PFSK-1 (cell line): ENCODE measurements at regions not wholly inside any gene's neighbourhood (a gene's known extent, or its start where the extent isn't known, plus 50 kb on each side); places are given as distances from the start of the nearest gene placed in this dataset.

ENCODE experiments used
- POLR2AphosphoS5 ChIP-seq: IDR thresholded peaks from 2 replicates; pipeline ENCODE4 v1.6.1; 2012; ENCODE audit warnings: low read depth, mild to moderate bottlenecking, control low read depth, low read length, moderate library complexity
- REST ChIP-seq, 2 experiments: IDR thresholded peaks; 2 replicates each; pipeline versions ENCODE4 v1.6.1 to v1.8.0; 2011 to 2012; ENCODE audit warnings: low read depth in 2 of 2, low read length in 2 of 2, control low read depth in 1 of 2, inconsistent platforms in 1 of 2, mild to moderate bottlenecking in 1 of 2, moderate library complexity in 1 of 2; ENCODE audit not compliant: insufficient read depth in 1 of 2
- SIN3A ChIP-seq: IDR thresholded peaks from 2 replicates; pipeline ENCODE4 v1.6.1; 2012; ENCODE audit warnings: mild to moderate bottlenecking, low read length, moderate library complexity, borderline replicate concordance; ENCODE audit not compliant: insufficient read depth
- TAF1 ChIP-seq: IDR thresholded peaks from 2 replicates; pipeline ENCODE4 v1.6.1; 2012; ENCODE audit warnings: low read length, control low read depth, borderline replicate concordance; ENCODE audit not compliant: insufficient read depth

- TF ChIP-seq TAF1 (no peak), POLR2AphosphoS5 (no peak), REST (IDR thresholded peaks at IDR 0.05; ENCODE audit: insufficient read depth in 1 of 2, low read depth in 2 of 2, low read length in 2 of 2) (no peak), SIN3A (no peak)
Measured at GRCh38 chr1:238648751-238649150, 737.6 kb upstream of the CHRM3 start.
